ENCODE measurements at regions not wholly inside any gene's neighbourhood (a gene's known extent, or its start where the extent isn't known, plus 50 kb on each side); places are given as distances from the start of the nearest gene placed in this dataset.

DNA sequence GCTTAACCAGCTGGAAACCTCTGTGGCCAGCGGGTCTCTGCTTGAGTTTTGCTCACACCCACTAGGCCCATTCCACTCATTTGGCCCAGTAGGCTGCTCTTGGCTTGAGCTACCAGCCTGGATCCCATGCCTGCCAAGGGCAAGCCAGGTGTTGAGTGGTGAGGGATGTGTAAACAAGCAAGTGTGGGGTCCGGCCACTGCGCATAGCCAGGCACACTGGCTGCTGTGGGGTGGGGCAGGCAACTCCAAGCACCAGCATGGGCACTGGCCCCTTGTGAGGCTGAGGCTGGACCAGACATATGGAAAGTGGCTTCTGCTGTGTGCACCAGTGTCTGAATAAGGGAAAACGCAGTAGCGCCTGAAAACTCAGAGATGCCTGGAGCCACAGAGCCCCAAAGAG lies 732.7 kb downstream of the NR4A2 start:
- TF ChIP-seq, protein P1, sequence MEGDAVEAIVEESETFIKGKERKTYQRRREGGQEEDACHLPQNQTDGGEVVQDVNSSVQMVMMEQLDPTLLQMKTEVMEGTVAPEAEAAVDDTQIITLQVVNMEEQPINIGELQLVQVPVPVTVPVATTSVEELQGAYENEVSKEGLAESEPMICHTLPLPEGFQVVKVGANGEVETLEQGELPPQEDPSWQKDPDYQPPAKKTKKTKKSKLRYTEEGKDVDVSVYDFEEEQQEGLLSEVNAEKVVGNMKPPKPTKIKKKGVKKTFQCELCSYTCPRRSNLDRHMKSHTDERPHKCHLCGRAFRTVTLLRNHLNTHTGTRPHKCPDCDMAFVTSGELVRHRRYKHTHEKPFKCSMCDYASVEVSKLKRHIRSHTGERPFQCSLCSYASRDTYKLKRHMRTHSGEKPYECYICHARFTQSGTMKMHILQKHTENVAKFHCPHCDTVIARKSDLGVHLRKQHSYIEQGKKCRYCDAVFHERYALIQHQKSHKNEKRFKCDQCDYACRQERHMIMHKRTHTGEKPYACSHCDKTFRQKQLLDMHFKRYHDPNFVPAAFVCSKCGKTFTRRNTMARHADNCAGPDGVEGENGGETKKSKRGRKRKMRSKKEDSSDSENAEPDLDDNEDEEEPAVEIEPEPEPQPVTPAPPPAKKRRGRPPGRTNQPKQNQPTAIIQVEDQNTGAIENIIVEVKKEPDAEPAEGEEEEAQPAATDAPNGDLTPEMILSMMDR (conservative IDR thresholded peaks at IDR 0.05; ENCODE audit: low read depth, low read length), result no peak
- no peak for TF ChIP-seq EZH2 (IDR thresholded peaks at IDR 0.05; ENCODE audit: low read length, unreplicated experiment)
